ENCODE measurements at regions not wholly inside any gene's neighbourhood (a gene's known extent, or its start where the extent isn't known, plus 50 kb on each side); places are given as distances from the start of the nearest gene placed in this dataset.

GRCh38 chr13:82879921-82880320 is 1002.4 kb downstream of the SLITRK1 start:
- DNase-seq (ENCODE audit: low spot score in 2 of 2) (no peak), ATAC-seq (no peak)
- H3K9me3 Mint-ChIP-seq, result peaks cover 7 to 15% of the 10 kb centered on the region in 2 donors
- no peak overlapping the region for H3K27ac Mint-ChIP-seq
- no peaks in the 10 kb centered on the region for H3K36me3 Mint-ChIP-seq

DNA sequence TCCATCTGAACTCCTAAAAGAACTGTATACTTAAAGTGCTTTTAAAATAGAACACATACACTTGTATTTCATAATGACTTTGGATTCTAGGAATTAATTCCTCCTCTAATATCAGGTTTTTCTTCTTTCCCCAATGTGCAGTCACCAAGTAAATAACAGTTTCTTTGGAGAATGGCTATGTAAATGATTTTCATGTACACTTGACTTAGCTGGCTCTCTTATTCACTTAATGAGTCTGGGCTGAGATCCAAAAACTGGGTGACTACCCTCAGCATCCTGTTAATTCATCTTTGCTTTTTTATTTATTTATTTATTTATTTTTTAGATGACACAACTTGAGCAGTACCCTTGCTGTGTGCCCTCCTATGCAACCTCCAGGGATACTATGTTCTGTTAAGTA is 1003.7 kb downstream of the SLITRK1 start:
- H3K36me3 Mint-ChIP-seq, result no peaks in the 10 kb centered on the region
- DNase-seq (ENCODE audit: low spot score in 2 of 2) (no peak), ATAC-seq (no peak)
- peaks cover 17 to 18% of the 10 kb centered on the region in 2 donors for H3K9me3 Mint-ChIP-seq
- H3K27ac Mint-ChIP-seq, result no peak overlapping the region

- DNase-seq (ENCODE audit: low spot score in 2 of 2) (no peak), ATAC-seq (no peak)
- H3K27ac Mint-ChIP-seq, result no peak overlapping the region
- H3K9me3 Mint-ChIP-seq, result peaks cover 9 to 14% of the 10 kb centered on the region in 2 donors
- no peaks in the 10 kb centered on the region for H3K36me3 Mint-ChIP-seq
Observed at GRCh38 chr13:82867284-82867683, 1015.0 kb downstream of the SLITRK1 start.

DNA sequence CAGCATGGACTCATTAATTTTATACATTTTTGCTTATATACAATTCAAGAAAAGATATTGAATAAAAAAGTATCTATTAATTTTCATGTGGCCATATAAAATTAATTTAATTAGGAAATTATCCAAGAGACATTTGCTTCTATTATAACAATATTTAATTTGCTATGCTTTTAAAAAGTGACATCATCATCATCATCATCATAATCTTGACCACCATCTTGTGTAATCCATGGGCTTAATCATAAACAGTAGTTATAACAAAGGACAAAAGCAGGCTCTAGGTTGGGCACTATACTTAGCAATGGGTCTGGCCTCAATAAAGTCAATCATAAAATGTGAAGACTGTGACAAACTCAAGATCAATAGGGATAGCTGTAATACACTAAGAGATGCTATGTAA is 1031.6 kb downstream of the SLITRK1 start:
- peaks cover 4 to 5% of the 10 kb centered on the region in 2 donors for H3K9me3 Mint-ChIP-seq
- no peak for ATAC-seq
- no peak for DNase-seq (ENCODE audit: low spot score in 2 of 2)
- no peak overlapping the region for H3K27ac Mint-ChIP-seq
- no peaks in the 10 kb centered on the region for H3K36me3 Mint-ChIP-seq

DNA sequence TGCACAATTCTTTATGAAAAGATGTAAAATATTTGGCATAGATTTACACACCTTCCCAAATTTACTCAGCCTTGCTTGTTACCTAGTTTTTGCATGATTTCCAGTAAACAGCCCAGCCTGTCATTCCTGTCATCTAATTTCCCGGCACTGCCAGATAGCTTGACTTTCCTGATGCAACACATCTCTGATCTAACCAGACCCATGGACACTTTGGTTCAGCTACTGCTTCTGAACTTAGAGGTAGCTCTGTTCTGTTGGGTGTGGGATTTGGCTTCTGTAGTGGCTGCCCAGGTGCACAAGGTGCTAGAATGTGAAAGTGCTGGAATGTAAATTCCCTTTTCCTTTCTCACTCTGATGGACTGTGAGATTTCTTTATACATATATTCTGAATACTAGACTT is 1033.5 kb downstream of the SLITRK1 start:
- Mint-ChIP-seq H3K36me3 (no peaks in the 10 kb centered on the region), H3K27ac (no peak overlapping the region), H3K9me3 (peaks cover 0 to 4% of the 10 kb centered on the region in 2 donors)
- DNase-seq (ENCODE audit: low spot score in 2 of 2) (no peak), ATAC-seq (no peak)

- Mint-ChIP-seq H3K9me3 (peaks cover 1 to 2% of the 10 kb centered on the region in 2 donors), H3K36me3 (no peaks in the 10 kb centered on the region), H3K27ac (no peak overlapping the region)
- DNase-seq (ENCODE audit: low spot score in 2 of 2) (no peak), ATAC-seq (no peak)
Observed at GRCh38 chr13:82847595-82847994, 1034.7 kb downstream of the SLITRK1 start.

DNA sequence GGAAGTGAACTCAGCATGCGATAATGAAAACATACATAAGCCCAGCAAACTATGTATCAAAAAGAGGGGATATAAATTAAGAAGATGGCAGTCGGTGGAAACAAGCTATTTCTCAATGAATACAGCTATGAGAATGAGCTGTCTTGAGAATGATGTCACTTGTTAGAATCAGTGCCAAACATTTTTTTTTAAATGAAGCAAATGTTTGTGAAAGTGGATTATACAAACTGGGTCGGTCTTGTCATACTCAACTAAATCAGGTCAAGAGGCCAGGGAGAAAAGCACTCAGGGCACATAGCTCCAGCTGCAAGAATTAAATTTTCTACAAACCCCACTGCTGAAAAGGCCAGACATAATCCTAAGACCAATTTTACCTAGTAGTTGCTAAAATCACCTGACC is 1048.4 kb downstream of the SLITRK1 start:
- no peak for DNase-seq (ENCODE audit: low spot score in 2 of 2)
- H3K9me3 Mint-ChIP-seq, result peaks cover 10 to 13% of the 10 kb centered on the region in 2 donors
- ATAC-seq, result no peak
- H3K27ac Mint-ChIP-seq, result no peak overlapping the region
- no peaks in the 10 kb centered on the region for H3K36me3 Mint-ChIP-seq

DNA sequence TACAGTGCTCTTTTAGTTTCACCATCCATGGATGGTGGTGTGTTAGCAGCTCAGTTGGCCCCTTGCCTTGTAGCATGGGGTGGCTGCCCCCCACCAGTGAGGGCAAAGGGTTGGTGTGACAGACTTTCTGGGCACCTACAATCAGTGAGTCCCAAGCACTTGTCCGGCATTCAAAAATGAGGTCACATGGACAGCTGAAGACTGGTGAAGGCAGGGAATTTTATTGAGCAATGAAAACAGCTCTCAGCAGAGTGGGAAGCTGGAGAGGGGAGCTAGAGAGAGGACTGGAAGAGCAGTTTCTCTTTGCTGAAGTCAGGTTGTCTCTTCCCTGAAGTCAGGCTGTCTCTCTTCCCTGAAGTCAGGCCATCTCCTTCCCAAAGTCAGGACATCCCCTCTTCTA is 1053.2 kb downstream of the SLITRK1 start:
- H3K9me3 Mint-ChIP-seq, result peaks cover 19% of the 10 kb centered on the region in 2 donors
- no peak for ATAC-seq
- H3K27ac Mint-ChIP-seq, result no peak overlapping the region
- DNase-seq (ENCODE audit: low spot score in 2 of 2), result no peak
- H3K36me3 Mint-ChIP-seq, result peaks cover 4% of the 10 kb centered on the region in 2 donors

- DNase-seq (ENCODE audit: low spot score in 2 of 2), result no peak
- Mint-ChIP-seq H3K36me3 (peaks cover 4% of the 10 kb centered on the region in 2 donors), H3K27ac (no peak overlapping the region), H3K9me3 (peaks cover 20 to 23% of the 10 kb centered on the region in 2 donors)
- no peak for ATAC-seq
Observed at GRCh38 chr13:82827724-82828123, 1054.5 kb downstream of the SLITRK1 start.

DNA sequence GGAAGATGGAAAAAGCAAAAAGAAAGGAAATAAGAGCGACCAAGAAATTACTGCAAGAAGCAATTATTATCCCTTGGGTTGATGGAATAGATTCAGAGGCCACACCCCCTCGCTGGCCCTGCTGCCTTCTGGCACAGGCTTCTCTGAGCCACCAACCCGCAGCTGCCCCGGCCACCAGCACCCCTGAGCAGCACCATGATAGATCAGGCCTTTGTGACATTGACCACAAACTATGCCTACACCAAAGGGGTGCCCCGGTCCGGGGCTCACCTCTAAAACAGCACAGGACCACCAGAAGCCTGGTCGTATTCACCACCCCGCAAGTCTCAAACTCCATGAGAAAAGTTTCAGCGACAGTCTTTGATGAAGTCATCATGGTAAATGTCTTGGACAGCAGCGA is 1059.3 kb downstream of the SLITRK1 start:
- Mint-ChIP-seq H3K36me3 (peaks cover 0 to 4% of the 10 kb centered on the region in 2 donors), H3K9me3 (peaks cover 14 to 23% of the 10 kb centered on the region in 2 donors), H3K27ac (no peak overlapping the region)
- DNase-seq (ENCODE audit: low spot score in 2 of 2) (no peak), ATAC-seq (no peak)

DNA sequence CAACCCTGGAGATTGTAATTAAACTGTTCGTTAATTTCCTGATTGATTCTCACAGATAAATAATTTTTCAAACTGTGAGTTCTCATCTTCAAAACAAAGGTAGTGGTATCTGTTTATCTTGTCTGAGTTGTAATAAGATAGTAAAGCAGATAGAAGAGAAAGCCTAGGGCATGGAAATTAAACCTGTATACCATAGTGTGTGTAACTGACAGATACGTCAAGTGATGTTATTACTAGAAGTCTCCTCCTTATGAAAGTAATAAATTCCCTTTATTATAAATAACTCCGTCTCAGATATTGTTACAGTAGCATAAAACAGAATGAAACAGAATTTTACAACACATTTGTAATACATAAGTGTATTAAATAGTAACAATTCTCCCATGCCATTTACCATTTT is 1065.1 kb downstream of the SLITRK1 start:
- ATAC-seq (no peak), DNase-seq (ENCODE audit: low spot score in 2 of 2) (no peak)
- Mint-ChIP-seq H3K9me3 (peaks cover 0 to 21% of the 10 kb centered on the region in 2 donors), H3K36me3 (no peaks in the 10 kb centered on the region), H3K27ac (no peak overlapping the region)

DNA sequence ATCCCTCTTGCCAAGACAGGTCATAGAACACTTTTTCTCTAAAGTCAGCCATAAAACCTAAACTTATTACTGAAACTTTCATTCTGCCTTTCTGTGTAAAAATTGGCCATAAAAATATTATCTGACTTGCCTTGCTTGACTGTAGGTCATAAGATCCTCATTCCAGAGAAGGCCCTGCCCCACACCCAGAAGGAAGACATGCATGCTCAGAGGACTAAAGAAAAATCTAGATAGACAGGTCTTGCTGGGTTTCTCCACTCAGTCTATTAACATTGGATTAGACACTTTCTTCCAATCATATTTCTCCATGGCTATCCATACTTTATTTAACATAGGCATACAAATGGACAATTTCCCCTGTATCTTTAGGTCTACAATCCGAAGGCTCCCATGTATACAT is 1066.5 kb downstream of the SLITRK1 start:
- Mint-ChIP-seq H3K27ac (no peak overlapping the region), H3K36me3 (no peaks in the 10 kb centered on the region), H3K9me3 (peaks cover 4 to 21% of the 10 kb centered on the region in 2 donors)
- DNase-seq (ENCODE audit: low spot score in 2 of 2), result no peak
- no peak for ATAC-seq

DNA sequence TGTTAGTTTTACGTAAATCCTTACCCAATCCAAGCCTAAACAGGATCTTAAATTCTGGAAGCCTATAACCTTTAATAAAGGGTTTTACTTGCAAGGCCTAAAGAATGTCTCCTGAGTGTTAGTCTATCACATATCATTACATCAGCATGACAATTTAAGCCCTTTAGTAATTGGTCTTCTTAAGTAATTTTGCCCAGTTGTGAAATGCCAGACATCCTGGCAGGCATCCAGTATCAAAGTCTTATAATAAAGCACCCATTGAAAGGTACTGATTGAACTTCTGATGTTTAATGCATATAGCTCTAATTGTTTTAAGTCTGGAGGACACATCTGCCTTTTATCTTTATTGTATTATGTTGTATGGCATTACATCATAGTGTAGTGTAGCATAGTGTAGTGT is 1078.9 kb downstream of the SLITRK1 start:
- DNase-seq (ENCODE audit: low spot score in 2 of 2) (no peak), ATAC-seq (no peak)
- Mint-ChIP-seq H3K27ac (no peak overlapping the region), H3K36me3 (peaks cover 0 to 5% of the 10 kb centered on the region in 2 donors), H3K9me3 (peaks cover 20 to 21% of the 10 kb centered on the region in 2 donors)

- Mint-ChIP-seq H3K27ac (no peak overlapping the region), H3K36me3 (peaks cover 0 to 5% of the 10 kb centered on the region in 2 donors), H3K9me3 (peaks cover 20 to 21% of the 10 kb centered on the region in 2 donors)
- DNase-seq (ENCODE audit: low spot score in 2 of 2), result no peak
- ATAC-seq, result no peak
Observed at GRCh38 chr13:82802528-82802927, 1079.7 kb downstream of the SLITRK1 start.

DNA sequence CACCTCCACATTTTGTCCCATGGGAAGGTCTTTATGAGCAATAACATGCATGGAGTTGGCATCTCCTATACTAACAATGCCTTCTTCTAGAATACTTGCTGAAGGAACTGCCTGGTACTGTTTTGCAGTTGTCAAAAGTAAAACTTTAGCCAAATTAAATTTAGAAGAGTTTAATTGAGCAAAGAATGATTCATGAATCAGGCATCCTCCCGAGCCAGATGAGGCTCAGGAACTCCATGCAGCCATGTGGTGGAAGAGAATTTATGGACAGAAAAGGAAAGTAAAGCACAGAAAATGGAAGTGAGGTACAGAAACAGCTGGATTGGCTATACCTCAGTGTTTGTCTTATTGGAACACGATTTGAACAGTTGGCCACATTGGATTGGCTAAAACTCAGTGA is 1081.9 kb downstream of the SLITRK1 start:
- H3K27ac Mint-ChIP-seq, result no peak overlapping the region
- ATAC-seq (no peak), DNase-seq (ENCODE audit: low spot score in 2 of 2) (no peak)
- peaks cover 20 to 29% of the 10 kb centered on the region in 2 donors for H3K9me3 Mint-ChIP-seq
- H3K36me3 Mint-ChIP-seq, result peaks cover 0 to 5% of the 10 kb centered on the region in 2 donors

DNA sequence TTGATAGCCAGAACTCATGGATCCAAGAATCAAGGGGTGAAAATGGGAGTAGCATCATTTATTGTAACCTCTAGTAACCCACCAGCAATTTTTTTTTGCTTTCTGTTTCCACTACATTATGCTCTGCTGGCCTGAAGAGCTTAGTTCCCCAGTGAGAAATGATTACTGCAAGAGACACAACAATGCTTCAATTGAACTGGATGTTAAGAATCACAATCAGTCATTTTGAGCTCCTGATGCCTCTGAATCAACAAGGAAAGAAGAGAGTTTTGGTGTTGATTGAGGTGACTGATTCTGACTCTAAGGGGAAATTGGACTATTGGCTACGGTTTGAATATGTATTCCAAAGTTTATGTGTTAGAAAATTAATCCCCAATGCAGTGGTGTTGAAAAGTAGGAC is 1084.4 kb downstream of the SLITRK1 start:
- Mint-ChIP-seq H3K27ac (no peak overlapping the region), H3K36me3 (no peaks in the 10 kb centered on the region), H3K9me3 (peaks cover 13 to 23% of the 10 kb centered on the region in 2 donors)
- ATAC-seq, result no peak
- no peak for DNase-seq (ENCODE audit: low spot score in 2 of 2)

DNA sequence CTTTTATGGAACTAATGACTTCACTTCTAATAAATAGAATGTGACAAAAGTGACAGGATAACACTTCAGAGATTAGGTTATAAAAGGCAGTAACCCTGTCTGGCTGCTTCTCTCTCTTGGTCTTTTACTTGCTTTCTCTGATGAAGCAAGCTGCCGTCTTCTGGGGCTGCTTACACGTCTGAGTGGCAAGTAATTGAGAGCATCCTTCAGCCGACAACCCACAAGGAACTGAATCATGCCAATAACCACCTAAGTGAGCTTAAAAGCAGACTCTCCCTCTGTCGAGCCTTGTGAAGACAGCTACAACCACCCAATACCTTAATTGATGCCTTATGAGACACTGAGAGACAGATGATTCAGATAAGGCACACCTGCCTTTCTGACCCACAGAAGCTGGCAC is 1091.2 kb downstream of the SLITRK1 start:
- H3K27ac Mint-ChIP-seq, result no peak overlapping the region
- no peaks in the 10 kb centered on the region for H3K36me3 Mint-ChIP-seq
- no peak for DNase-seq (ENCODE audit: low spot score in 2 of 2)
- H3K9me3 Mint-ChIP-seq, result peaks cover 4 to 8% of the 10 kb centered on the region in 2 donors
- ATAC-seq, result no peak

- ATAC-seq (no peak), DNase-seq (ENCODE audit: low spot score in 2 of 2) (no peak)
- Mint-ChIP-seq H3K9me3 (peaks cover 5 to 11% of the 10 kb centered on the region in 2 donors), H3K36me3 (no peaks in the 10 kb centered on the region), H3K27ac (no peak overlapping the region)
Observed at GRCh38 chr13:82772816-82773215, 1109.5 kb downstream of the SLITRK1 start.
